Anterior cingulate cortex (tissue), 58 donors: ENCODE measurements at regions not wholly inside any gene's neighbourhood (a gene's known extent, or its start where the extent isn't known, plus 50 kb on each side); places are given as distances from the start of the nearest gene placed in this dataset.

ENCODE experiments used
- DNase-seq, 58 donors: peaks; one replicate each; lab custom pipeline; 2025; lab: John Stamatoyannopoulos, UW

DNA sequence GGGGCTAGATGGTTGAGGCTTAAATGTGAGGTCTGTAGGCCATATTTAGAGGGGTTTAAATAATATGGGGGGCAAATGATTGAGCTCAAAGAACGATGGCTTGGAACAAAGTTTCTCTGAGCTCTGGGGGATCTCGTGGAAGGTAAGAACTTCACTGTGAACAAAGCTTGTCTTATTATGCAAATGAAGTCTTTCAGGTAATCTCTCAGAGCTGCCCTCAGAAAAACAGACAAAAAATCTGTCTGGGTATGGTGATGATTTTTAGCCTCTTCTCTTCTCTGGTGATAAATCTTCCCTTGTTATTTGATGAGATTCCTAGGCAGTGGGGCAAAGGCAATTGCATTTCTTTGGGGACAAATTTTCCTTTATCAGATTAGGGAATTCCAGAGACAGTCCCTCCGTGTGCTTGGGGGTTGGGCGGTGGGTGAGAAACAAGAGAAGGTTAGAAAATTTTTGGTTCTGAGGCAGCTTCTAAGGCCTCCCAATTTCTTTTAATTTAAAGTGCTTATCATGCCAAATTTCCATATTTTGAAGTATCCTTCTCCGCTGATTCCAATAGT, 760.4 kb downstream of the TSN start:
- no peak for DNase-seq

DNA sequence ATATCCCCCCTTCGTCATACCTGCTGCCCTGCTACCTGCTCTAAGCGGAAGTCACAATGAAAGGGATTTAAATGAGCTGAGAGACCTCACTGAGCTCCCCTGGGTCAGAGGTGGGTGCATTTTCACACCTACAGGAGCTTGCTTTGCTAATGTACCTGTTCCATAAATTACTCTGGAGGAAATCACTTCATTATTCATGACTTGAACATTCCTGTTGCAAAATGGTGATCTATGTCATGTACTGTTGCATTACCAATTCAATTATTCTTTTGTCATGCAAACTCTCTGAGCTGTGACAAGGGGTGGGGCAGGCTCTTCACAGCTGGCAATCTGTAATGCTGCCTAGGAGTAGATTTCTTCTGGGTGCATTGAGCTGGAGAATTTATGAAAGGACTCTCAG, 761.3 kb downstream of the TSN start:
- no peak for DNase-seq

DNA sequence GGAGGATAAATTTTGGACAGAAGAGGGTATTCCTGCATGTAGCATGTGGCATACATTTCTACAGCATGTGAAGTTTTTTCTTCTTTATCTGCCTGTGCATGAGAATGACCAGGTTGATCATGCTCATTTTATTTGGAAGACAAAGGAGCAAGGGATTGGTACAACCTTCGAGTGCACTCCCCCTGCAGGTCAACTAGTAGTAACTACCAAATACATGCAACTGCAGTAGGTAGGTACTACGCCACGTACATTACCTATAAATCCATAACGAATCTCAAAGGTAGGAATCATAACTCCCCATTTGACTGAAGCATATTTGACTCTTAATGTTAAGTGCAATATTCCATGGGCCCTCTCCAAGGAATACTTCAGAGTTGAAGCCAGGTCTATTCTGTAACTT, 763.9 kb downstream of the TSN start:
- DNase-seq = no peak

DNA sequence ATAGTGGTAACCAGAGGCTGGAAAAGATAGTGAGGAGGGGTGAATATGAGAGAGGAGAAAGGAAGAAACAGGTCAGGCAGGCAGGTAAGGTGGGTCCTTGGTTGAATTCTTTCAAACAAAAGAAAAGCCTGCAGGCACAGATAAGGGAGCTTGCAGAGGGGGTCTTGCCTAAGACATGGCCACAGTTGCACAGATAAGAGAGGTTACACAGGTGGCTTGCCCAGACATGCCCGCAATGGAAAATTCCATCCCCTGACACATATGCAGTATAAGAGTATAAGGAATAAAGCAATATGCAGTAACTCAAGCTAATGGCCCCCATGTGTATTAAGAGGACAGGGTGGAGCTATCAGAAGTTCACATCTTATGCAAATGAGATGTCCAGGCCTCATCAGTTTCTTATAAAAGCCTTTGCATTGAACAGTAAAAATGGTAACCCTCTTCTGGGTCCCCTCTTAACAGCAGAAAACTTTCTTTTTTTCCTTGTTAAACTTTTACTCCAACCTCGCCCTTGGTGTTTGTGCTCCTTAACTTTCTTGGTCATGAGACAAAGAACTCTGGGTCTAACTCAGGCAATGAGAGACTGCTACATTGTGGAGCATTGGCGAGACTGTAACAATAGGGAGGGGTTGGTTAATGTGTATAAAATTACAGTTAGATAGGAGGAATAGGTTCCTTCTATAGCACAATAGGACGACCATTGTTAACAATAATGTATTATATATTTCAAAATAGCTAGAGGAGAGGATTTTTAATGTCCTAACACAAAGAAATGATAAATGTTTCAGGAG, 764.6 kb downstream of the TSN start:
- DNase-seq = no peak

DNA sequence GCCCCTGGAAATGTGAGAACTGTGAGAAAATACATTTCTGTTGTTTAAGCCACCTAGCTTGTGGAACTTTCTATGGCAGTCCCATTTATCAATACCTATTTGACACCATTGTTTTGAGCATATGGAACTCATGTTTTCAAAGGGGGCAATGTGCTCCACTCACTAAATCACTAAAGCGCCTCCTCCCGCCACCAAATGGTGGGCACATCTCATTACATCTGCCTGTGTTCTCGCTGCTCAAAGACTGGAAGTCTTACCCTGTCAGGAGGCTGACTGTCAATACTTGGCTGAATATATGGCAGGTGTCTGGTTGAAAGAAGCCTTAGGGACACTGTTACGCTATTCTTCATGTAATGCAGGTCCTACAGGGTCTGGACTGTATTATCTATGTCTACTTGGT, 767.7 kb downstream of the TSN start:
- DNase-seq = no peak

DNA sequence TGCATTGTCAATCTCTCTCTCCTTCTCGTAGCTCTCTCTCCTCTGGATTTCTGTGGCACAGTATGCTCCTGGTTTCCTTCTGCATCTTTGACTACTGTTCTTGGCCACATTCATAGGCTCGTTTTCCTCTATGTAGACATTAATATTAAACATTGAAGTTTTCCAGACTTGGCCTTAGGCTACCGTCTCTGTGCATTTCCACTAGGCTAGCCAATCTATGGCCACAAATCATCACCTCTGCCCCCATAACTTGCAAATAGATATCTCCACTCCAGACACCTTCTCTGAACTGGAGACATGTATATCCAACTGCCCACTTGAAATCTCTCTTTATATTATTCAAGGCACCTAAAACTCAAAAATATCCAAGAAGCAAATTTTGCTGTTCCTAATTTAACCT, 768.5 kb downstream of the TSN start:
- DNase-seq = no peak

DNA sequence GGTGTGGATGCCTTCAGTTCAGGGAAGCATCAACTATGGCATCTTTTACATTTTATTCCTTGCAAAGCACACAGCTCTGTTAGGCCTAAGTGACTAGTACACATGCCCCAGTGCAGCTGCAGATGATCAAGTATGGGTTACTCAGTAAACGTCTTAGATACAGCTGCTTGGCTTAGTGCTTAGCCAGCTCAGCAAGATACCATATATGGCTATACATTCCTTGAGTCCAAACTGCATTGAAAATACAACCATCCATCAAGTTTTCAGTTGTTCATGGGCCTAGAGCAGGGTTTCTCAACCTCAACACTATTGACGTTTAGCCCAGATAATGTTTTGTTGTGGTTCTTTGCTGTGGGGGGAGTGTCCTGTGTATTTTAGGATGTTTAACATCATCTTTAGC, 769.9 kb downstream of the TSN start:
- DNase-seq = no peak

DNA sequence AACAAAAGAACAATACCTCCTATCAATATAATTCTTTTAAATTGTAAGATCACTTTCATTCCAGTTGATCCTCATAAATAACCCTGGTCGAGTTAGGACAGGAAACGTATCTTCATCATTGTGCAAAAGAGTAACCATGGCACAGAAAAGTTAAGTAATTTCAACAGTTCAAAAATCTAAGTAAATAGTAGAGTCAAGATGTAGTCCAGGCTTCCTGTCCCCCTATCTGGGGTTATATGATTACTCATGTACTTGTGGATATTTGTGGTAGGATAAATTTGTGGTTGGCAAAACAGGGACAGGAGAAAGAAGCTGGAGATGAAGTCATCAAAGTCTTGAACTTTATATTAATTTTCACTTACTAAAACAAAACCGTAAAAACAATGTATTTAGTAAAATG, 772.6 kb downstream of the TSN start:
- DNase-seq = no peak

DNA sequence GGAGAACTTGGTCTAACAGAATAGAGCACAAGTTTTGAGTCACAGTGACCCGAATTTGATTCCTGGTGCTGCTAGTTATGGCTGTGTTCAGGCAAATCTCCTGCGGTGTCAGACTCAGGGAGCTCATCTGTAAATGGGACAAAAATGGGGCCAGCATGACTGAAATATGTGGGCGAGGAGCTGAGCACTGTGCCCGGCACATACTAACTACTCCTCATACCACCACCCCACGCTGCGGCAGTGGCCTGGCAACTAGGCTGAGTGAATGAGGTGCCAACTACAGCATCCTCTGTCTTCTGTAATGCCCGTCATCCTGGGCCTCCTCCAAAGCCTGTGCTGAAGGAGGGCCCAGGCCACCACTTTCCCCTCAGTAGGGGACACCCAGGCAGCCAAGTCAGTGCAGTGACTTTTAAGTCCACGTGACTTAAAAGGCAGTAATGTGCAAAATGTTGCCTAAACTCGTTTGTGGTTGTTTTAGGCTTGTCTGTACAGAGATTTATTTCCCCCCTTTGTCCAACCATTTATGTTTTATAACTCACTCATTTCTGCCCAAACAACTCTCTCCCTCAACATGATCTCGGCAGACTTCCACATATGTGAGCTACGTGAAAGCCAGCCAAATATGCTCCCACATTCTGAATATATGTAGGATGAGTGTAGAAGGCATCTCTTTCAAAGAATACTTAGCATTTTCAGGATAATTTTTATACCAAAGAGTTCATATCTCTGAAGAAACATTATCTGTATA, 773.7 kb downstream of the TSN start:
- peak in 6 of 58 donors; percentile 2 to 23 (median 12) for DNase-seq

DNA sequence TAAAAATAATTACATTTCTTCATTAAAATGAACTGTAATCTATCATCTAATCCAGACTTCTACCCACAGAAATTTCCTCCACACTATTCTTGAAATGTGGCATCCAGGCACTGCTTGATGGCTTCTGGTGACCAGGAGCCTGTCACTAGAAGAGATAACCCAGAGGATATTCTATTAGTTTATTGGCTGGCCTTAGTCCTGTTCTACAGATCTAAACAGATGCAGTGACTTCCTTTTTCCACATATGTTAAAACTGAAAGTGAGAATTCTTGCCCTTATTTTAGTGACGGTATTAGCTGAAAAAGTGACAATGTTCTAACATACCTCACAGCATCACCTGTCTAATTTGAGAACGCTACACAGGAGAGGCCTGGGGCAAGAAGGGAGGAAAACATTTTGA, 775.4 kb downstream of the TSN start:
- no peak for DNase-seq

DNA sequence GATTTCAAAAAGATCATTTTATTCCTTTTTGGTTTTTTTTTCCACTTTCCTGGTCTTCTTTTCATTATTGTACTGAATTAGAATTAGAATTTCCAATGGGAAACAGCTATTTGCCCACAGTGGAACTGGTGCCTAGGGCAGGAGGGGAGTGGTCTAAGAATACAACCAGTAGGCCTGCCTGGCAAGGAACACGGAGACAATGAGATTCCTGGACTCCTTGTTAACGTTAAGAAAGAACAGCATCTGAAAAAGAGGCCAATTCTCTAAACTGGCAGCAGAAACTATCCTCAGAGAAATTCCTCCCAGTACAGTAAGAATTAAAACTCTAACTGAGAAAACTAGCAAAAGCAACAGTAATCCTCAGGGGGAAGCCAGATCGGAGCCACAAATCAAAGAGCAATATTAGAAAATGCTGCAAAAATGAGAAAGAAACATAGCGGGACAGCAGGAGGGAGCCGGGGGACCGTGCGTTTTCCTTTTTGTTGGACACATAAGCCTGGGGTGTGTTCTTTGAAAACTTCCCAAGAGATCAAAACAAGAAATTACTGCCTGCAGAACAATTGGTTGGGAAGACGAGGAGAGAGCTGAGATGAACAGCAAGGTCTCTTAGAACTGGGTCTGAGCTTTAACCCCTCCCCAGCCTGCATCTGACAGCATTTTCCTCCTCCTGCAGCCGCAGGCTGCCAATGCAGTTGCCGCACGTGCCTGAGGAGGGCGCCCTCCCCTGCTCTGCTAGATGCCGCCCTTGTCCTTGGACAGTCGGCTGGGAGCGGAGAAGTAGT, 776.0 kb downstream of the TSN start:
- DNase-seq = no peak

DNA sequence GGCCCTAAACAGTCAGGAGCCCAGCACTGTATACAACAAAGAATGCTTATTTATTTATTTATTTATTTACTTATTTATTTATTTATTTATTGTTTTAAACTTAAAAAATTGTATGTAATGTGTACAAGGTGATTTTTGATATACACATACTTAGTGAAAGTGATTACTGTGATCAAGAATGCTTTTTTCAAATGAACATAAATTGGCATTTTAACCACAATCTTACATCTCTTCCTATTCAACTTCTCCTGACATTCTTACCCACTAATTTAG, 776.6 kb downstream of the TSN start:
- DNase-seq = no peak

DNA sequence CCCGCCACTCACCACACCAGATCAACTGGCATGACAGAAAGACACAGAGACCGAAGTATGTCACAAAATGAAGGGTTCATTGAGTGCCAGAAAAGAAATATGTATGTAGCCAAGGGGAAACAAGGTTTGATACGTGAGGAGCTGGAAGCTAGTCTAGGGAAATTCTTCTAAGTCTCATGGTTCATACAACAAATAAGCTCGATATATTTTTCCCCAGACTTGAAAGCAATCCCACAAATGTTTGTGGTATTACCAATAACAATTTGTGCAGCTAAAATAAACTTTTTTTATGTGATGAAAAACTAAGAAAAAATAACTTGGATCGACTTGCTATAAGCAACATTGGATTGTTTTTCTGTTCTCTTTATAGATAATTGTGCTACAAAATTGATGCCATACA, 777.0 kb downstream of the TSN start:
- no peak for DNase-seq

DNA sequence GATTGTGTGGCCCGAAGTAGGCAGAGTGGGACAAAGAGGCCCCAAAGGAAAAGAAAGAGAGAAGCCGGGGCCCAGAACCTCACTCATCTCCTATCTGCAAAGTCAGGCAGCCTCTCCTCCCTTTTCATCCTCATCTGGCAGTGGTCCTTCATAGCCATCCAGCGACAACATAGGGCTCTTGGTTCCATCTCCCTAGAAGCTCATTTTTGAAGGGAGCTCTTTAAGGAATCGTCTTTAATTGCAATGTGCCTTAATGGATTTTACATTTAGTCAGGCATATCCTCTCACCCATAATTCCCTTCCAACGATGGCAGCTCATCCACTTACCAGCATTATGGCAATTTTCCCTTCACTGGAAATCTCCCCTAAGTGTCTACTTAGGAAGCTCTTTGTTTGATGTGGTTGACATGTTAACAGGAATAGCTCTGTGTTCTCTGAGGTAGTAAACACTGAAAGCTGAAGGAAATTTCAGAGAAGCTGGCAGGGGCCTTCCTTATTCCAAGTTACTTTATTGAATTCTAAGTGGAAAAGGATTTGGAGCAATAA, 780.6 kb downstream of the TSN start:
- DNase-seq = no peak

DNA sequence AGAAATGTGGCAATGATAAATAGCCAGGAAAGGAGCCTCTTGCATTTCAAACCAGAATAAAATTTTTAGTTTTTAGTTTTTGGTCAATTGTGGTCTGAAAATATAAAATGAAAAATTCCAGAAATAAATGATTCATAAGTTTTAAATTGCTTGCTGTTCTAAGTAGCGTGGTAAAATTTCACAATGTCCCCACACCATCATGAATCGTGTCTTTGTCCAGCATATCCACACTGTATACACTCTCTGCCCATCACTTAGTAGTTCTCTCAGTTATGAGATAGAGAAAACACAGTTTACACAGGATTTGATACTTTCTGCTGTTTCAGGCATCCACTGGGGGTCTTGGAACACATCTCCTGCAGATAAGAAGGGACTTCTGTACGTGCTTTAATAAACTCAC, 783.9 kb downstream of the TSN start:
- no peak for DNase-seq

DNA sequence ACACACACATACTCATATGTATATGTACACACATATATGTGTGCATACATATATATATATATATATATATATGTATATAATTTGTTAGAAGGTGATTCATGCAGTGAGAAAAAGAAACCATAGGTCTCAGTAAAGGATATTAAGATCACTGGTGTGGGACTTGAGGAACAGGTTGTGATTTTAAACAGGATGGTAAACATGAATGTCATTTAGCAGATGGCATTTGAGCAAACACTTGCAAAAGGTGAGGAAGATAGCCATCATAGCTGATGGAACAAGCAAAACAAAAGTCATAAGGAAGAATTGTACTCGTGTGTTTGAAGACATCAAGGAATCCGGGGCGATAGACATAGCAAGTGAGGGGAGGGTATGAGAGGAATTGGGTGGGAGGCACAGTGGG, 784.5 kb downstream of the TSN start:
- DNase-seq = no peak

DNA sequence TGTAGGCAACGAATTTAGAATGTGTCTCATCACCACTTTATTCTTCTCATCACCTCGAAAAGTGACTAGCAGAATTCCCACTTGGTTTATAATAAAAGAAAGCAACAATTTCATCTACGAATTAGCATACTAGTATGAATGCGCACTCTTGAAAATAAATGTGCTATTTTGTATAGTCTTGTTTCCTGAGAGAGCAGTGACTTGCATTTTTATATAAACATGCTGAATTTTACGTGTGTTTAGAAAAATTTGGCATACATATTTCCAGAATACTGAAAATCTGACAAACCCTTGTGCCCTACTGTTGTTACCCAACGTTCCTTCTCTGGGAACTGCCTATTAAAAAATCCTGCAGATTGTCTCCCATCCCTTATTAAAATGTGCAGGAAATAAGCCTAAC, 786.8 kb downstream of the TSN start:
- no peak for DNase-seq

DNA sequence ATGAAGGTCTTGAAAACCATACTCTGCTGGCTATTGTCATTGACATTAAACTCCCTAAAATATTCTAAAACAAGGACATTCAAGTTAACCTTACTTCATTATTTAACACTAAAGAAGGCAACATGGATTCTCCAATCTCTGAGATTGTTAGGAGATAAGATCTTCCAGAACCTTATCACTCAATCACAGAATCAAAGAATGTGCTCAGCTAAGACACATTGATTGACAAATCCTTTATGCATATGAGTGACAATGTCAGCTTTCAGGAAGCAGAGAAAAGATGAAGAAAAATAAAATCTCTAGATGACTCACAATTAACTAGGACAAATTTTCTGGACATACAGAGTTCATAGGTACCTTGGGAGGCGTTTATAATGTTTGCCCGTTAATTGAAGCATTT, 787.2 kb downstream of the TSN start:
- no peak for DNase-seq

DNA sequence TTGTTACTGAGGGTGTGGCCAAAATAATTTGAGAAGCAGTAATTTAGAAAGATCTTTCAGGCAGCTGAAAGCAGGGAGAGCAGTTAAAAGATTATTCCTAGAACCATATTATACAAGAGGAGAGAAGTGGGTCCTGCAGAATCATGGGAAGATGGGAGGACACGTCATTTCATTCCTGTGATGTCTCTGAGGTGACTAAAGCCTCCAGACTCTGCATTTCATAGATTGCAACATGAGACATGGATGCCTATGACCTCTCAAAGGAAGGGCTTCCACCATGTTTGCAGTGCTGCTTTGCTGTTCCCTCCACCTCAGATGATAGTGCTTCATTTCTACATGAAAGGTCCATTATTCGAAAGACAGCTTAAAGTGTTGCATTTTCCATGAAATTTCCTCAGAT, 788.4 kb downstream of the TSN start:
- DNase-seq = no peak

DNA sequence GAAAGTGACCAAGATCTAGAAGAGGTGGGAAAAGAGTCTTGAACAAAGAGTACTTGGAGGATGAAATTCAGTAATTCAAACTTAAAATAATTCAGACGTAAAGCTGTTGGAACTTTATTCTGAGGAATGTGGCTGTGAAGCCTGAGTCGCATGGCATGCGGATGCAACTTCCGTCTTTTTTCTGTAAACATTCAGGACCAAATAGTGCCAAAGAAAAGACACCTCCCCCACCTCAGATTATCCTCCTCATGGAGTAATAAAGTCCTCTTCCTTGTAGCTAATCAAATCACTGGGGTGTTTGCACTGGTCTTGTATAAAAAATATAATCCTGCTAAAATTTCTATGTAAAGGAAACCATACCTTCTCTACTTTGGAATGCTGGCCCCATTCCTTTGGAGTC, 790.4 kb downstream of the TSN start:
- DNase-seq = no peak

DNA sequence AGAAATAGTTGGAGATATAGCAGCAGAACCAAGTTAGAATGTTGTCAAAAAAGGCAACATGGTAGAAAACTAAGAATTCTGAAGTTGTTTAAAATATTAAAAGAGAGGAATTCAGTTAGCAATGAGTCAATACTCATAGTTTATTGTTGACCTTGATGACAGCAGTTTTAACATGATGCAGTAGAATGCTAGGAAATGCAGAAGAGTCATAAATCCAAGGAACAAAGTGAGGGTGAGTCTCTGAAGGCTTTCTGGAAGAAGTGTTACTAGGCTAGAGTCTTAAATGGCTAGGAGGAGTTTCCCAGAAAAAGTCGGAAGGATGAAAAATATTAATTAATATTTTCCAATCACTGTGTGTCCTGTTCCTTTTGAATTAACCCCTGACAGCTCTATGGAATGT, 807.3 kb downstream of the TSN start:
- DNase-seq = no peak
